GM12873 (cell line): ENCODE measurements at regions not wholly inside any gene's neighbourhood (a gene's known extent, or its start where the extent isn't known, plus 50 kb on each side); places are given as distances from the start of the nearest gene placed in this dataset.

Source experiments
- CTCF ChIP-seq: IDR thresholded peaks from 2 replicates; pipeline ENCODE4 v1.5.1; 2012; ENCODE audit warnings: low read depth, mild to moderate bottlenecking, moderate library complexity, low read length, control low read depth; ENCODE audit not compliant: insufficient read depth; ENCODE audit errors: missing control alignments

- TF ChIP-seq CTCF: no peak
Measured at GRCh38 chr2:118791483-118791882, 56.0 kb downstream of the EN1 start.

GRCh38 chr2:118786746-118787145 is 60.7 kb downstream of the EN1 start:
- no peak for TF ChIP-seq CTCF

GRCh38 chr2:118784860-118785259 is 62.6 kb downstream of the EN1 start:
- TF ChIP-seq CTCF: no peak

DNA sequence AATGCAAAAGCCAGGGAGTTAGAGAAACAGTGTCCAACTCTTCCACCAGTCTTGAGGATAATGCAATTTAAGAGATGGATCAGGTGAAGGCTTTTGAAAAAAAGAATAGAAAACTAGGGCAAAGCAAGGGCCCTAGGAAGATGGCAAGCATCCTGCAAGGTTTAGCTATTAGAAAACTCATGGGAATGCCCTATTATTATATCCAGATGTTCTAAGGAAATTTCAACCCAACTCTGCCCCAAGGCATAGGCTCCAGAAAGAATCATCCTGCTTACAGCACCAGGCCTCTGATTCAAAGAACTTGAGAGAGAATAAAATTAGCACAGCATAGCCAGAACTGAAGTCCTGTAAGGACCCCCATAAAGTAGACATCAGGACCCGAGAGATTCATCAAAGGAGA is 68.1 kb downstream of the EN1 start:
- TF ChIP-seq CTCF: no peak

DNA sequence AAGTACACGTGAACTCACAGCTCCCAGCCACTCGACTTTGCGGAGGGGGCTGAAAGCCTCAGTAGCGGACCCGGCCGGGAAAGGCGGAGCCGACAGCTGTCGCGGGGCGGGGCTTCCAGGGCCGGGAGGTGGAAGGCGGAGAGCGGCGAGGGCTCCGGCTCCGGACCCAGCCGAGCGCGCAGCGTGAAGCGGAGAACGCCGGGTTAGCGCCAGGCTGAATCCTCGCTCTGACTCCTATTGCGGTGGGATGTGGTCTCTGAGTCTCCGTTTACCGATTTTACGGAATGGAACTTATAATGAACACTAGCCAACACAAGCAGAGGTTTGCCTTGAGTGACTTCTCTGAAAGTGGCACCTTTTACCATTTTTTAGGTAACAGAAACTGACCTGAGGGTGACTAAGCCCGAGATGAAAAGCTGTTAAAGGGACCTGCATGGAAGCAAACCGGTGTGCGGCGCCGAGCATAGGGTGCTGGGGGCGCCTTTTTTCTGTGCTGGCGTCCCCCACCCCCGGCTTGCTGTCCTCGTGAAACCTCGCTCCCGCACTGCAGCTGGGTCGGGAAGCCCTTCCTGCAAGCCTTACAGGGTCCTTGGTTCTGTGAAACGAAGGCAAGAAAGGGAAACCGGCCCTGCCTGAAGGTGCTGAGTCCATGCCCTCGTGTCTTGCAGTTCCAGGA is 72.9 kb downstream of the EN1 start:
- TF ChIP-seq CTCF: no peak

DNA sequence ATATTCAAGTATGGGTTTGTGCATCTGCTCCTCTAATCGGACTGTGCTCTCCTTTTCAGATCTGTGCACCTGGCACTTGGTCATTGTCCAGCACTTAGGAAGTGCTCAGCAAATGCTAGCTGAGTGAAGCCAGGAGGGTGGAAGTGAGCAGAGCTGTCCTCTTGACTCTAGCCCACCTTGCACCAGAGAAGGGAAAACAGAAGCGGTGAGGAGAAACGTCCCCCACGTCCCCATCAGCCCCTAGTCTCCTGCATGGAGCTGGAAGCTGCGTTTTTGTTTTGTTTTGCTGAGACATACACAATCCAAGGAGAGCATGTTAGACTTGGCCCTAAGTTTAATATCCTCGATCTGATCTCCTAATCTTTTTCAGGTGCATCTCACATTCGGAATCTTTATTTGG is 73.6 kb downstream of the EN1 start:
- TF ChIP-seq CTCF: no peak

GRCh38 chr2:118772487-118773200 is 74.8 kb downstream of the EN1 start:
- TF ChIP-seq CTCF: no peak
